Limb (tissue), 2 donors: ENCODE measurements at regions not wholly inside any gene's neighbourhood (a gene's known extent, or its start where the extent isn't known, plus 50 kb on each side); places are given as distances from the start of the nearest gene placed in this dataset.
"Not testable (repeated sequence)": the region's sequence is repeated elsewhere in the genome, so short reads cannot be mapped to it uniquely, and the experiment has no call there.

Source experiments
- DNase-seq, 2 donors: peaks; one replicate each; pipeline ENCODE4 v3.0.0-alpha.2; 2016; ENCODE audit errors: extremely low spot score in 2 of 2

DNA sequence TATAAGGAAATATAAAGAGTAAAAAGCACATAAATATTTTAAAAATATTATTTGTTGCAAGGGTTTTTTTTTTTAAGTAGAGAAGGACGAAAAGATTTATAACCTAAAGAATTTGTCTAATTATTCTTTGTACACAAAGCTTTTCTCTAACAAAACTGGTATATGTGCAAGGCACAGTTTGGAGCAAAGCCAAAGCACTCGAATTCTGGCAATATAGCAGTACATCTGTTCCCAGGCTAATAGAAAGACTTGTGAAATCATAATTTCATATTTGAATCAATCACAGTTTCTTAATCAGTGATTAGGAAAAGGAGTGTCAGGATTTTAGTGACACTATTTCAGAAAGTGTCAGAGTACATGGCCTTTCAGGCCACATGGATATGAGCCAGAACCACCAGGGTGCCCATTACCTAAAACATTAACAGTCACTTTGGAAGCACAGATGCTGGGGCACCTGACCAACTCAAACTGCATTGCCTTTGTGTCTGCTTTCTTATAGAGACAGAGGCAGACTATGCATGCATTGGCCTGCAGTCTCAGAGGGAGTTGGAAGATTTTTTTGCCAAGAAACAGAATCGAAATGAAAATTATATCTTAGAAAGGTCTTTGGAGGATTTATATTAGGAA, 651.8 kb upstream of the SGO1 start:
- DNase-seq: no peak

DNA sequence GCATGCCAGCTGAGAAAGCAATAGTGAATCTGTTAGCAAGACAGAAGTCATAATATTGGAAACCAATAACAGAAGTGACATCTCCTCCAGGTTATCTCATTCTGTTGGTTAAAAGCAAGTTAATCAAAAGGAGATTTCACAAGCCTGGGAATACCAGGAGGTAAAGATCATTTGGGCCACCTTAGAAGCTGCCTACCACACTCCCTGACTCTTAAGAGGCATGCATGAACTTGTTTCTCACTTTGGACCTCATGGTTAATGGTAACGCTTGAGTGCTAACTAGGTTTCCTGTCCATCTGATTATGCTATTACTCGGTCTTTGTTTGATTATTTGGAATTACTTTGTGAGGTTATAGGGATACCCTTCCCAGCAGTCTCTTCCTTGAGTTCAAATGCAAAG, 650.8 kb upstream of the SGO1 start:
- DNase-seq: no peak

DNA sequence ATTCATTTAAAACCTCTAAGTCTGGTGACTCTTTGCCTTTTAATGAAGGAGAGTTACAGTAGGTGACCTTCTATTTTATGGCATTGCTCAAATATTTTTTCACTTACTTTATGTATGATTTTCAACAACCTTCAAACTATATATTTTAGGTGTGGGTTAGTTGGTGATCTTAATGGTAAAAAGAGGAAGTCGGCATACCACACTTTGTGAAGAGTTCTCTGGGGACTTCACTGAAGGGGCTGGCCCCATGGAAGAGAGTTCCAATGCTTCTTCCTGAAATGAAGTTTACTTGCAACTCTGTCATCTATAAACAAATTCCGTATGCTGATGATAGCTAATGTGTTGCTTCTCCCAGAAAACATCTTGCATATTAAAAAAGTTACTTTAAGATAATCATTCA, 647.0 kb upstream of the SGO1 start:
- DNase-seq: no peak

DNA sequence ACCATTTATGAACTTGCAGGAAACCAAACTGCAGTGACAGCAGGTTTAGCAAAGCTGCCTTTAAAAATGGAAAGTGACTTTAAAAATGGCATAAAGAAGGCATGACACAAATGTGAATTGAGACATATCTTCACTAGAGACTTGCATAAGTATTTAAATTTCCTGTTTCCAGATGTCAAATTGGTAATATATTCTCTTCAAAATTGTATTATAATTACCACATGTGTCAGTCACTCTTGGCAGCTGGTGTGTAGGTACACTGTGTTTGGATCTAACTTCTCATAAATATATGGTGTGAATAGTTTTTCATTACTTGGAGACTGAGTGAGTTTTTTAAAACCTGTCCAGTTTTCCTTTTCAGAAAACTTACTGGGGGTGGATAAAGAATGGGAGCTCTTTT, 636.2 kb upstream of the SGO1 start:
- DNase-seq: no peak

DNA sequence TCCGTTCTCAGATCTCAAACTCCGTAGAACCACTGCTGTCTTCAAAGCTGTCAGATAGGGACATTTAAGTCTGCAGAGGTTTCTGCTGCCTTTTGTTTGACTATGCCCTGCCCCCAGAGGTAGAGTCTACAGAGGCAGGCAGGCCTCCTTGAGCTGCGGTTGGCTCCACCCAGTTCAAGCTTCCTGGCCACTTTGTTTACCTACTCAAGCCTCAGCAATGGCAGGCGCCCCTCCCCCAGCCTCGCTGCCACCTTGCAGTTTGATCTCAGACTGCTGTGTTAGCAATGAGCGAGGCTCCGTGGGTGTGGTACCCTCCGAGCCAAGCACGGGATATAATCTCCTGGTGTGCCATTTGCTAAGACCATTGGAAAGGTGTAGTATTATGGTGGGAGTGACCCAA, 634.9 kb upstream of the SGO1 start:
- DNase-seq: not testable (repeated sequence)

DNA sequence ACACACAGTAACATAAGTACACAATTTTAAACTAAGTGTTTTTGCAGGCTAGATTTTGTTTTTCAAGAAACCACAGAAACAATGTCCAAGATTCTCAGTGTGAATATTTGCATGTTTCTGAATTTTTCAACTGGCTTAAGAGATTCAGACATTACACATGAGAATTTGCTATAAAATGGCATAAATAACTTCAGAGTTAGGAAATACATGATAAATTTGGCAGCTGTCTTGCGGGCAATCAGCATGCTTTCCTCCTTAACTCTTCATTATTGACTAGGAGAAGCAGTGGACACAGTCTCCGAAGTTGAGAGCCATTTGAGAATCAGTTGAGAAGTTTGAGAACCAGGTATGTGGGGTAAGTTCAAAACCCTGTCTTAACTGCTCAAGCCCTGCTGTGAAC, 625.6 kb upstream of the SGO1 start:
- DNase-seq: no peak

DNA sequence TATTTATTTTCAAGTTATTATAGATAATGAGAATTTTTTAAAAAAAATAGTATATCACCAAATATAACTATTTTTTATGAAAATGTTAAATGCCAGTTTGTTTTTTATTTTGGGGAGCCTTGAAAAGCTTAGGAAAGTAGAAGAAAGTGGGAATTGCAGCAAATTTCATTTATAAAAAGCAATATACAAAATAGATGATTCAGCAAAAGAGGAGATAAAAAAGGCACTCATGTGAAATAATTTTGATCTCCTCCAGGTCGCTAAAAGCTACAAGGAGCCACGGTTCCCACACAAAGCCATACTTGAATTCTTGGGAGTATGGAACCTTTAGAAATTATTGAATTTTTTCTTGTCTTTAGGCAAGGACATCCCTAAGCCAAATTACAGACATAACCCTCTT, 625.0 kb upstream of the SGO1 start:
- no peak for DNase-seq

DNA sequence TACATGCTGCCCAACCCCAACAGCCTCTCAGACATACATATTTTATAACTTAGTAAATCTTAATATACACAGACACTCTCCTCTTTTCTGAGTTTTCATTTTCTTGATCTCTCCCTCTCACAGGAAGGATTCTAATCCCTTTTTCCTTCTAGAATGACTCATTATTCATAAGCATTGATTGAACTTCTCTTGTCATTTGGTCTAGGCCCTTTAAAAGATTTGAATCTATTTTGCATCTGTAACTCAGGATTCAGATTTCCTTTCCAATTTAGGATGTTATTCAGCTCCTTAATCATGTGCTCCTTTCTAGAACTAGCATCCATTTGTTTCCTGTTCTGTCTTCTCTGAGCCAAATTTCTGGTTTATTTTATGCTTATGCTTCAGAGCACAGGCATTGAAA, 624.5 kb upstream of the SGO1 start:
- DNase-seq: peak in 1 of 2 donors; percentile 21

DNA sequence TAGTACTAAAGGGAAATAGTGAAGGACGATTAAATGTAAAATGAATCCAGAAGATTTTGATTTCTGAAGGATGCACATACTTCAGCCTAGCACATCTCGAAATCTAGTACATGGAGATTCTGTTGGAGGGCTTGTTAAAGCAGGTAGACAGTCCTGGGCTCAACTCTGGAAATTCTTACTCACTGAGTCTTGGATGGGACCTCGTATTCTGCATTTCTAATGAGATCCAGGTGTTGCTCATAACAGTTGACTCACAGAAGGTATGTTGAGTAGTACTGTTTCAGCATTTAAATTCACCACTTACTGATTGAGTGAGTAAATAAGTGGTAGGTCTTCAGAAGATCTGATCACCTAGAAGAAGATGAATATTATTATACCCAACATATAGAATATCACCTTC, 623.4 kb upstream of the SGO1 start:
- no peak for DNase-seq

DNA sequence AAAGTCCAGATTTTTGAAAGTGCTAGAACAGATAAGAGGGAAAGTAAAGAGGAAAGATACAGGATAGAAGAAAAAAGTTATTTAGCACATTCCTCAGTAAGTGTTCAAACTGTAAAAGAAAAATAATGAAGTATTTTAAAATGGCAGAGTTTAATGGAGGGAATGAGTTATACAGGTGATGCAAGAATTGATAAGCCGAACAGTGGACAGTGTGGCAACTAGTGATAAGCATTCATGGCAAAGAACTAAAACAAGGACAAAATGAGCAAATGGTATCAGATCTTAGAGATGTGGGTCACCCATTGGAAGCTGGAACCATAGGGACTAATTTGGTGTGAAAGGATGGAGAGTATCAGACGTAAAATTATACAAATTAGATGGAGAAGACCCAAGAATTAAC, 622.9 kb upstream of the SGO1 start:
- DNase-seq: no peak

DNA sequence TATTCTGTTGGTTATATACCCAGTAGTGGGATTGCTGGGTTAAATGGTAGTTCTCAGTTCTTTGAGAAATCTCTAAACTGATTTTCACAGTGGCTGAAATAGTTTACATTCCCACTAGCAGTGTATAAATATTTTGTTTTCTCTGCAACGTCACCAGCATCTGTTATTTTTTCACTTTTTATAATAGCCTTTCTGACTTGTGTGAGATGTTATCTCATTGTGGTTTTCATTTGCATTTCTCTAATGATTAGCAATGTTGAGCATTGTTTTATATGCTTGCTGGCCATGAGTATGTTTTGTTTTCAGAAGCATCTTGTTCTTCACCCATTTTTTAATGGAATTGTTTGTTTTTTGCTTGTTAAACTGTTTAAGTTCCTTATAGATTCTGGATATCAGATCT, 612.7 kb upstream of the SGO1 start:
- no peak for DNase-seq

DNA sequence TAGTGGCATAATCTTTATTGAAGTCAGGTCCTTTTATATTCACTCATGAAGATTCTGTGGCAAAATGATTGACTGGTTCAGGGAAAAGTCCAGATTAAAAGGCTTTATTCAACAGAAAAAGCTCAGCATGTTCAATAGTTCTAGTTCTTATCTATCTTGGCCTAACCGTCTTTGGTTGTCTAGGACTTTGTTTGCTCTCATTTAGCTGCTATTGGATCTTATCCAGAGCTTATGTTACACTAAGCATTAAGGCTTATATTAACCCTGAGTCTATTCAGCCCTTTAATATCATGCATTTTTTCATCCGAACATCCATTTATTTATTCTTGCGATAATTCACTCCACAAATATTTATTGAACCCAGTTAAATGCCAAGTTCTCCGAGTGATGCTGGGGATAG, 601.0 kb upstream of the SGO1 start:
- DNase-seq: no peak

DNA sequence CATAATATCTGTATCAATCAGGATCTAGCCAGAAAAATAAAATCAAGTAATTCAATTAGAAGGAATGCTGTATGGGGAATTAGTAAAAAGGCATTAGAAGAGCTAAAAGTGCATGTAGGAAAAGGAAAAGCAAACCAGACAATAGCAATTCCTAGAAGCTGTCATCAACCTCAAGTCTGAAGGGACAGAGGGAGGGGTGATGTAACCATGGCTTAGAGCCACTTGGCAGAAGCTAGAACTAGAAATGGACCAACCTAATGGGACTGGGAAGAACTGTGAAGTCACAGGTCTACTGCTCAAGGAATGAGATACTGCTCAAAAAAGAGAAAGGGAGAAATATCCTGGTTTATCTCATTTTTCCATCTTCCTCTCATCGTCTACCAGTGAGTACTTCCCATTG, 590.7 kb upstream of the SGO1 start:
- DNase-seq: peak in 1 of 2 donors; percentile 36

DNA sequence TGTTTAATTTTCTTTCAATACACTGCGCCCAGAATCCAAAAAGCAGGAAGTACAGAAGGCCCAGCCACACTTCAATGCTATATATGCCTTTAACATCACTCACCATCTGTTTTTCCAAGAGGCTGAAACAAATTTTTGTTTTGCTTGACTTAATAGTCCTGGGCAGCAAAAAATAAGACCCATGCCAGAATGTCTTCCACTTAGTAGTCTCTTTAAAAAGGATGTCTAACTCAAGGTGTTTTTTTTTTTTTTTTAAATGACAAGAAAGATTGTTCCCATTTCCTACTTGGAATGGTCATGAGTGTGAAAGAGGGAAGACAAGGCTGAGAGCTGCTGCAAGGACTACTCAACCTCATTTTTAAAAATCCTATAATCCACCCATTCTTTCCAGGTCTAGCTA, 590.3 kb upstream of the SGO1 start:
- DNase-seq: no peak

DNA sequence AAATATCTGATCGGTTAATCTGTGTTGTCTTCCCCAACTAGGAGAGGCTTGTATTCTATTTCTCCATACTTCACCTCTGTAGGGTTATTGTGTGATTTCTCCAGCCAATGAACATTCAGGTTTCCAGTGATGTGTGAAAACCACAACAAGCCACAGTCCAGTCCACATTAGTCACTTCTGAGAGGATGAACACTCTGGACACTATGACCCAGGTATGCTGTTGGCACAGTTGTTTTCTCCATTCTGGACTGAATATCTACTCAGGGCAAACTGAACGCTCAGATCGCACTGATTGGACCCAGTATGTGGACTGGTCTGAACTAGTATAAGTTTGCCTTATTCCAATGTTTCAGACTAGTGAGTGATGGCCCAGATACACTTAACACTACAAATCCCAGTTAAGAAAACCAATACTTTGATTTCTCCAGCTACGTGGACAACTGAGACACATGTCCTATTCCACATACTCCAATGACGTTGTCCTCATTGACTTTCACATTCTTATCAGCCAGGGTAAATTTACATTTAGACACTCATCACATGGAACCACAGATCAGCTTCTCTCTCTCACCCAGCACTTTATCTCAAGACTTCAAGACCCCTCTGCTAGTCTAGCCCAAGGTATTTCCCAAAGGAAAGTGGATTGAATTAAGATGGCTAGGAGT, 587.4 kb upstream of the SGO1 start:
- no peak for DNase-seq

DNA sequence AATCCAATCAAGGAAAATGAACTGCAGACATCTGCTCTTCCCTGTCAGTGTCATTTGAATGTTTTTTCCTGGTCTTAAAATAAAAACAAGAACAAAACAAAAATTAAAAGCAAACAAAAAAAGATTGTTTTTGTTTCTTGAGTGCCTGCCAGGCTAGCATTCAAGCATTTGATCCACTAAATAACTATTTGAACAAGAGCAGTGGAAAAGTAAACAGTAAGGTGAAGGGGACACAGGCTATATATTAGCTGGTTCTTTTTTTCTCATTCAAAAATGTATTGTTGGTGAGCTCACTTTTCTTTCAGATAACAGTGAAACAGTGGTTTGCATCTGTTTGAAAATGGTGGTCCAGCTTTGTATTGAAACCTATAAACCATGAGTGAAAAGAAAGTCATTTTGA, 586.9 kb upstream of the SGO1 start:
- no peak for DNase-seq

DNA sequence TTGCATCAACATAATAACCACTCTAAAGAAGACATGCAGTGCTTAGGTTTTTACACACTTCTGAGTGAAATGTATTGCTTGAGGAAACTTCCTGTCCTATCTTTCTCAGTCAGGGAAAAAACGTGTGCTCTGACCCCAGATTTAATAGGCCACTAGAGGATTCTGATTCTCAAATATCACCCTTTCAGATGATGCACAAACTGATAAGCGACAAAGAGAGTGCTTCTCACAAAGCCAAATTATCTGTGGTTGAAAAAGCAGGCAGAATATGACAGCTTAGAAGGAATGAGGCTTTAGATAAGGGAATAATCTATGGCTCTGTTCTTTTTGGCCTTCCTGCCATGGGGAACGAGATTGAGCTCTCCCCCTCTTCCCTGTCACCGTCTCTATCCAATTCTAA, 583.4 kb upstream of the SGO1 start:
- DNase-seq: no peak

DNA sequence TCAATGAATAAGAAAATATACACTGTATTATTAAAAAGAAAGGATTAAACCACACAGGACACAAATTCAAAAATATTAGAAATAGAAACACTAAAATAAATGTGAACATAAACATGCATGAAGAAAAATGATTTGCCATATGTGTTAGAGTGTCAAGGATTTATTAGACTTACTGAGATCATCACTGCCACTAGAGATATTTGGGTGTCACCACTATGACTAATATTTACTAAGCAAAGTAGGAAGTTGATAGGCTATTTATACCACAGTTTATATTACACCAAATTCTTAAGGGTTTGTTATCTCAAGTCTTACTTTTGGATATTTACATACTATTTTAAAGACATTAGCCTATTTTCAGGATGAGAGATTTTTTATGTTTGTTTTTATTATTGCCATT, 575.0 kb upstream of the SGO1 start:
- DNase-seq: no peak

DNA sequence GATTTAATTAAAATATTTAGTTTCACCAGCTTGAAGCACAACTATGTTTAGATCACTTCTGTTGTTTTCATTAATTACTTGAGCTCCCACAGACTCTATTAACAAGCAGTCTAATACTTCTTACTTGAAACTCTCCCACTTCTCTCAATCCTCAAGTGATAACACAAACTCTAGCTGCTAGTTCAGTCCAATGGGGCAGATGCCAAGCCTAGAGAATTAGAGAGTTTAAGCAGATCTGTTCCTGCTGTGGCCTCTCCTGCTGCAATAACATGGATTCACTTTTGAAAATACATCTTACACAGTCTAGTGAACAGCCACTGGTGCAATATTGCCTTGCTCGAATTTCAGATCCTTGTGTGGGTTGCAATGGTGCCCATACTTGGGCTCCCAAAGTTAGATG, 566.4 kb upstream of the SGO1 start:
- DNase-seq: no peak

DNA sequence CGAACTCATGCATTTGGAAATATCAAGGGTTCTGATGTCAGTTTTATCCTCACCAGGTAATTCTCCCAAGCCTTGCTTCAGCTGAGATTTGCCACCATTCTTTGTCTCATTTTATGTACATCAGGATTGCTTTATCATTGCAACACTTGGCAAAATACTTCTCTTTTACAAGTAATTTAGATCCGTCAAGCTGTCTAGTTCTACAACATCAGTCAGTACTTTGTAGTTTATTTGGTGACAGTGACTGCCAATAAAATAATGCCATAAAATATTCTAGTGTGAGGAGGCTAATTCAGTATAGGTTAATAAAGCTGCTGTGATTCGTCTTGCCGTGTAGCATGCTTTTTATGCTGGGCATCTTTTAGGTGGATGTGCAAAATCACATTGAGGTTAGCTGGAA, 565.3 kb upstream of the SGO1 start:
- no peak for DNase-seq

DNA sequence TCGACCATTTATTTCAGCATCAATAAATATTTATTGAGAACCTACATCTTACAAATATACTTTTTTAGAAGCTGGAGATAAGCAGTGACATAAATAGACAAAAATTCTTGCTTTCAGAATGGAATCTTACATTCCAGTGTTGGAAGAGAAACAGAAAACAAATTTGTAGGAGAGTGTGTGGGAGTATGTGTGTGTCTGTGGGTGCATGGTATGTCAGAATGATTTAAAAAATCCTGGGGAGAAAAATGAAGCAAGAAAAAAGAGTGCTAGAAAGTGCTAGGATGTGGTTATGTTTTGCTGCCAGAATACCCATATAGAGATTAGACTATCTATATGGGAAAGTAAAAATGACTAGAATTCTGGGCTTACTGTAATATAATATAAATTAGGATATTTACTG, 561.7 kb upstream of the SGO1 start:
- no peak for DNase-seq

DNA sequence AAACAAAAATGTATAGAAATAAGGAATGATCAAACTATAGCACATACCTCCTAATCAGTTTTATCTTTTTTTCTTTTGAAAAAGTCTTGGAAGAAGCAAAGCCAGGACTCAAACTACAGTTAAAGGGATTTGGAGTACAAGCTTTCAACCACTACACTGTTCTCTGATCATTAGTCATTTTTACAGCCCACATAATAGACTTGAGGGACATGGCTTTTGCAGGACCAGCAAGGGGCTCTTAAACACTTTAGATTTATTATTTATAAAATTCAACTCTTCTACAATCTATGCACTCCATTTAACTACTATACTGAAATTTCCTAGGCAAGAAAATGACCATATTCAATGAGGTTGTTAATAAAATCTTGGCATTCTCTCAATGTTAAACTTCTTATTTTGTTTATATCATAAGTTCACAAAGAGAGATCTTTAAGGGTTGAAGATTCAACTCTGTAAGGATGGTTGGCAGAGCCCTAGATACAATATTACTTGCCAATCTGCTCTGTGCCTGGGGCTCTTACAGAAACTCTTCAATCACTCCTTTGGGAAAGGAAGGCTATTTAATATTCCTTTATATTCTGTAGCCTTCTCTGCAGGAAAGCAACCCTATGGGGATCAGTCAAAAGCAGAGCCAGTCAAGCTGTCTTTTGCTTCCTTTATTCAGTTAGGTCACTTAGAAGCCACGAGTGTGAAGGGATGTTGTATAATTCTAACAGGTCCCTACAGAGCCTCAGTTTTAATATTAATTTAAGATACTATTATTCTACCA, 557.7 kb upstream of the SGO1 start:
- DNase-seq: peak in 1 of 2 donors; percentile 40
